H9 (cell line): ENCODE measurements at regions not wholly inside any gene's neighbourhood (a gene's known extent, or its start where the extent isn't known, plus 50 kb on each side); places are given as distances from the start of the nearest gene placed in this dataset.

Experiments
- DNase-seq: peaks from one replicate; pipeline ENCODE4 v3.0.0-alpha.2; 2017
- H2AFZ ChIP-seq: one replicate; pipeline ENCODE4 v1.6.1; 2013; ENCODE audit warnings: mild to moderate bottlenecking, low read length, control low read depth, moderate library complexity
- H2AK5ac ChIP-seq: 2 replicates; pipeline ENCODE4 v1.6.1; 2013; ENCODE audit warnings: low read length, control low read depth, mixed read lengths; ENCODE audit not compliant: insufficient read length
- H2BK120ac ChIP-seq: one replicate; pipeline ENCODE4 v1.6.1; 2013; ENCODE audit warnings: low read depth, mild to moderate bottlenecking, low read length, control low read depth, inconsistent platforms; ENCODE audit not compliant: poor library complexity, severe bottlenecking
- H2BK12ac ChIP-seq: 2 replicates; pipeline ENCODE4 v1.6.1; 2013; ENCODE audit warnings: low read length, control low read depth, mixed read lengths, low read depth; ENCODE audit not compliant: insufficient read length
- H2BK15ac ChIP-seq: 2 replicates; pipeline ENCODE4 v1.6.1; 2013; ENCODE audit warnings: low read depth, low read length, control low read depth
- H2BK20ac ChIP-seq: one replicate; pipeline ENCODE4 v1.6.1; 2013; ENCODE audit warnings: low read depth, mild to moderate bottlenecking, low read length, control low read depth, inconsistent platforms; ENCODE audit not compliant: poor library complexity, severe bottlenecking
- H2BK5ac ChIP-seq: 2 replicates; pipeline ENCODE4 v1.6.1; 2013; ENCODE audit warnings: low read length, control low read depth, mixed read lengths; ENCODE audit not compliant: insufficient read length
- H3K14ac ChIP-seq: 2 replicates; pipeline ENCODE4 v1.6.1; 2013; ENCODE audit warnings: low read length, control low read depth; ENCODE audit not compliant: insufficient read depth
- H3K18ac ChIP-seq: 2 replicates; pipeline ENCODE4 v1.6.1; 2013; ENCODE audit warnings: low read depth, mild to moderate bottlenecking, mixed read lengths, low read length, control low read depth; ENCODE audit not compliant: insufficient read length
- H3K23ac ChIP-seq: 2 replicates; pipeline ENCODE4 v1.6.1; 2013; ENCODE audit warnings: low read length, control low read depth, mixed read lengths, low read depth; ENCODE audit not compliant: insufficient read length
- H3K23me2 ChIP-seq: 2 replicates; pipeline ENCODE4 v1.6.1; 2013; ENCODE audit warnings: low read depth, mild to moderate bottlenecking, mixed read lengths, low read length, control low read depth; ENCODE audit not compliant: insufficient read length, poor library complexity, severe bottlenecking
- H3K27ac ChIP-seq: 2 replicates; pipeline ENCODE4 v1.5.1; 2013; ENCODE audit warnings: low read length, control low read depth, mixed read lengths, low read depth; ENCODE audit not compliant: insufficient read length
- H3K27me3 ChIP-seq: 2 replicates; pipeline ENCODE4 v1.6.1; 2013; ENCODE audit warnings: low read length, control low read depth, inconsistent platforms; ENCODE audit not compliant: insufficient read depth
- H3K4ac ChIP-seq: 2 replicates; pipeline ENCODE4 v1.6.1; 2013; ENCODE audit warnings: low read depth, mild to moderate bottlenecking, control low read depth, inconsistent platforms, low read length, moderate library complexity
- H3K4me1 ChIP-seq: 2 replicates; pipeline ENCODE4 v1.6.1; 2013; ENCODE audit warnings: low read length, control low read depth, inconsistent platforms; ENCODE audit not compliant: insufficient read depth
- H3K4me2 ChIP-seq: 2 replicates; pipeline ENCODE4 v1.6.1; 2013; ENCODE audit warnings: low read length, control low read depth, mixed read lengths; ENCODE audit not compliant: insufficient read length, insufficient read depth
- H3K56ac ChIP-seq: 2 replicates; pipeline ENCODE4 v1.6.1; 2013; ENCODE audit warnings: low read depth, mild to moderate bottlenecking, mixed read lengths, low read length, control low read depth; ENCODE audit not compliant: insufficient read length
- H3K79me1 ChIP-seq: 2 replicates; pipeline ENCODE4 v1.6.1; 2013; ENCODE audit warnings: low read depth, mild to moderate bottlenecking, moderate library complexity, low read length, control low read depth, inconsistent platforms; ENCODE audit not compliant: insufficient read depth, poor library complexity, severe bottlenecking
- H3K79me2 ChIP-seq: 2 replicates; pipeline ENCODE4 v1.6.1; 2013; ENCODE audit warnings: low read length, control low read depth, inconsistent platforms; ENCODE audit not compliant: insufficient read depth
- H3K9ac ChIP-seq: 2 replicates; pipeline ENCODE4 v1.6.1; 2013; ENCODE audit warnings: low read length, control low read depth, mixed read lengths; ENCODE audit not compliant: insufficient read length; ENCODE audit errors: extremely low read depth
- H3K9me3 ChIP-seq: one replicate; pipeline ENCODE4 v1.6.1; 2013; ENCODE audit warnings: low read depth, low read length, inconsistent platforms; ENCODE audit not compliant: control insufficient read depth
- H3T11ph ChIP-seq: one replicate; pipeline ENCODE4 v1.6.1; 2013; ENCODE audit warnings: mild to moderate bottlenecking, low read length, control low read depth, inconsistent platforms
- H4K20me1 ChIP-seq: one replicate; pipeline ENCODE4 v1.6.1; 2013; ENCODE audit not compliant: control insufficient read depth, insufficient read length, insufficient read depth
- H4K5ac ChIP-seq: 2 replicates; pipeline ENCODE4 v1.6.1; 2013; ENCODE audit warnings: low read depth, mild to moderate bottlenecking, mixed read lengths, low read length, control low read depth; ENCODE audit not compliant: insufficient read length
- H4K8ac ChIP-seq: replicated peaks from 2 replicates; pipeline ENCODE4 v1.6.1; 2013; ENCODE audit warnings: low read length, control low read depth, mixed read lengths, low read depth; ENCODE audit not compliant: insufficient read length
- H4K91ac ChIP-seq: 2 replicates; pipeline ENCODE4 v1.6.1; 2013; ENCODE audit warnings: low read depth, mild to moderate bottlenecking, moderate library complexity, mixed read lengths, low read length, control low read depth; ENCODE audit not compliant: insufficient read length
- H3K27ac Mint-ChIP-seq, 3 experiments: 2 replicates in 2 of 3; 3 replicates in 1 of 3; pipeline ENCODE4 v1.8.0; 2020 to 2021; ENCODE audit warnings: mixed read lengths in 3 of 3, mild to moderate bottlenecking in 1 of 3, moderate library complexity in 1 of 3
- H3K27me3 Mint-ChIP-seq: 2 replicates; pipeline ENCODE4 v1.8.0; 2021; ENCODE audit warnings: low read depth, mild to moderate bottlenecking, moderate library complexity, mixed read lengths
- H3K36me3 Mint-ChIP-seq, 3 experiments: 2 replicates in 2 of 3; 3 replicates in 1 of 3; pipeline ENCODE4 v1.8.0; 2020 to 2021; ENCODE audit warnings: low read depth in 3 of 3, mixed read lengths in 3 of 3; ENCODE audit not compliant: insufficient read depth in 1 of 3
- H3K4me1 Mint-ChIP-seq, 2 experiments: 2 replicates each; pipeline ENCODE4 v1.8.0; 2020; ENCODE audit warnings: mixed read lengths in 2 of 2
- H3K4me3 Mint-ChIP-seq, 2 experiments: 2 replicates in 1 of 2; 3 replicates in 1 of 2; pipeline ENCODE4 v1.8.0; 2020 to 2021; ENCODE audit warnings: mild to moderate bottlenecking in 2 of 2, mixed read lengths in 2 of 2, moderate library complexity in 1 of 2
- H3K9me3 Mint-ChIP-seq, 2 experiments: 2 replicates in 1 of 2; 3 replicates in 1 of 2; pipeline ENCODE4 v1.8.0; 2020; ENCODE audit warnings: mild to moderate bottlenecking in 2 of 2, mixed read lengths in 2 of 2, moderate library complexity in 1 of 2
- WGBS: extraction: QIAGEN DNeasy Blood & Tissue Kit; methylation state at CpG from one replicate; pipeline ENCODE4 v1.1.7; 2013; ENCODE audit warnings: missing lambda C conversion rate, low lambda C conversion rate, mixed read lengths; ENCODE audit not compliant: insufficient read length; ENCODE audit errors: extremely low coverage; 5-methylcytosine and 5-hydroxymethylcytosine counted together
- TF ChIP-seq, protein P1 (sequence below): fragments of 200-600 bp; sonication (generic); conservative IDR thresholded peaks from 3 replicates; pipeline ENCODE4 v1.8.0; 2021; ENCODE audit warnings: antibody characterized with exemption, mild to moderate bottlenecking

DNA sequence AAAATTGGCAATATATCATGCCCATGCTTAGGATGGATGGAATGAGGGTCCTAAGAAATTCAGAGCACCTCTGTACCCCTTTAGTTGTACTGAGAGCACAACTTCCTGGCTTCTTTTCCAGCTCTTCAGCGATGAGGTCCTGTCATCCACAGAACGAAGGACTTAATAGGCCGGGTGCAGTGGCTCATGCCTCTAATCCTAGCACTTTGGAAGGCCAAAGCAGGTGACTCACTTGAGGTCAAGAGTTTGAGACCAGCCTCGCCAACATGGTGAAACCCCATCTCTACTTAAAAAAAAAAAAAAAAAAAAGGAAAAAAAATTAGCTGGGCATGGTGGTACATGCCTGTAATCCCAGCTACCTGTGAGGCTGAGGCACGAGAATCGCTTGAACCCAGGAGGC, 125.3 kb upstream of the BMAL1 start:
- Mint-ChIP-seq H3K4me3 (no peak overlapping the region), H3K27ac (no peak overlapping the region), H3K27me3 (no peaks in the 10 kb centered on the region; the same call in none of the 2 replicates), H3K4me1 (no peaks in the 10 kb centered on the region), H3K36me3 (peaks cover 0 to 5% (median 0%) of the 10 kb centered on the region in 3 experiments; a peak in 1 of 7 replicates), H3K9me3 (peaks cover 11 to 12% of the 10 kb centered on the region in 2 experiments)
- H3K4ac ChIP-seq, result no peak overlapping the region
- no peak overlapping the region for H3T11ph ChIP-seq
- no peaks in the 10 kb centered on the region for H3K27me3 ChIP-seq
- H3K23ac ChIP-seq, result no peak overlapping the region
- H4K8ac ChIP-seq, result no peak overlapping the region
- H4K91ac ChIP-seq, result no peak overlapping the region
- no peak overlapping the region for H2BK120ac ChIP-seq
- no peak overlapping the region for H2BK12ac ChIP-seq
- no peak overlapping the region for H2AK5ac ChIP-seq
- H3K9me3 ChIP-seq, result no peaks in the 10 kb centered on the region
- H2BK15ac ChIP-seq, result no peak overlapping the region
- H3K14ac ChIP-seq, result no peak overlapping the region
- TF ChIP-seq, protein P1, sequence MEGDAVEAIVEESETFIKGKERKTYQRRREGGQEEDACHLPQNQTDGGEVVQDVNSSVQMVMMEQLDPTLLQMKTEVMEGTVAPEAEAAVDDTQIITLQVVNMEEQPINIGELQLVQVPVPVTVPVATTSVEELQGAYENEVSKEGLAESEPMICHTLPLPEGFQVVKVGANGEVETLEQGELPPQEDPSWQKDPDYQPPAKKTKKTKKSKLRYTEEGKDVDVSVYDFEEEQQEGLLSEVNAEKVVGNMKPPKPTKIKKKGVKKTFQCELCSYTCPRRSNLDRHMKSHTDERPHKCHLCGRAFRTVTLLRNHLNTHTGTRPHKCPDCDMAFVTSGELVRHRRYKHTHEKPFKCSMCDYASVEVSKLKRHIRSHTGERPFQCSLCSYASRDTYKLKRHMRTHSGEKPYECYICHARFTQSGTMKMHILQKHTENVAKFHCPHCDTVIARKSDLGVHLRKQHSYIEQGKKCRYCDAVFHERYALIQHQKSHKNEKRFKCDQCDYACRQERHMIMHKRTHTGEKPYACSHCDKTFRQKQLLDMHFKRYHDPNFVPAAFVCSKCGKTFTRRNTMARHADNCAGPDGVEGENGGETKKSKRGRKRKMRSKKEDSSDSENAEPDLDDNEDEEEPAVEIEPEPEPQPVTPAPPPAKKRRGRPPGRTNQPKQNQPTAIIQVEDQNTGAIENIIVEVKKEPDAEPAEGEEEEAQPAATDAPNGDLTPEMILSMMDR, result no peak
- H3K18ac ChIP-seq, result no peak overlapping the region
- DNase-seq, result no peak
- WGBS, result no CpG with 5 or more reads among the region's 6 CpGs
- H3K9ac ChIP-seq, result no peak overlapping the region
- no peaks in the 10 kb centered on the region for H3K4me1 ChIP-seq
- H3K23me2 ChIP-seq, result no peaks in the 10 kb centered on the region
- no peak overlapping the region for H2AFZ ChIP-seq
- H4K5ac ChIP-seq, result no peak overlapping the region
- H3K56ac ChIP-seq, result no peak overlapping the region
- no peak overlapping the region for H2BK5ac ChIP-seq
- no peak overlapping the region for H3K27ac ChIP-seq
- H3K4me2 ChIP-seq, result no peak overlapping the region
- H3K79me2 ChIP-seq, result no peaks in the 10 kb centered on the region
- no peaks in the 10 kb centered on the region for H4K20me1 ChIP-seq
- no peak overlapping the region for H2BK20ac ChIP-seq
- H3K79me1 ChIP-seq, result no peaks in the 10 kb centered on the region
